SK-N-SH treated with all-trans-retinoic acid at 6 μM for 48 hours (cell line): ENCODE measurements at regions not wholly inside any gene's neighbourhood (a gene's known extent, or its start where the extent isn't known, plus 50 kb on each side); places are given as distances from the start of the nearest gene placed in this dataset.

Experiments used
- ATAC-seq: fragments of 200-7000 bp; cut with Tn5 transposase; 3 replicates; pipeline ENCODE4 v1.9.1; 2020; ENCODE audit warnings: mild to moderate bottlenecking, moderate library complexity
- ARNTL ChIP-seq: fragments of 450-650 bp; formaldehyde crosslinking; IDR thresholded peaks from 2 replicates; pipeline ENCODE4 v1.5.0; 2020; ENCODE audit warnings: low read depth, mild to moderate bottlenecking, moderate library complexity, borderline replicate concordance
- BACH2 ChIP-seq: fragments of 250-450 bp; sonication (Bioruptor Pico); IDR thresholded peaks from 2 replicates; pipeline ENCODE4 v1.9.0; 2021; ENCODE audit warnings: mild to moderate bottlenecking, borderline replicate concordance
- CREB5 ChIP-seq: fragments of 250-450 bp; sonication (Bioruptor Pico); IDR thresholded peaks from 2 replicates; pipeline ENCODE4 v1.5.1; 2020; ENCODE audit warnings: low read depth, mild to moderate bottlenecking, moderate library complexity
- CSDC2 ChIP-seq: fragments of 250-450 bp; sonication (Bioruptor Pico); IDR thresholded peaks from 2 replicates; pipeline ENCODE4 v1.5.0; 2020; ENCODE audit warnings: mild to moderate bottlenecking, moderate library complexity
- ESRRG ChIP-seq: fragments of 250-450 bp; sonication (Bioruptor Pico); IDR thresholded peaks from 2 replicates; pipeline ENCODE4 v1.6.1; 2021; ENCODE audit warnings: mild to moderate bottlenecking
- GLIS3 ChIP-seq: fragments of 250-450 bp; sonication (Bioruptor Pico); IDR thresholded peaks from 2 replicates; pipeline ENCODE4 v1.5.0; 2020; ENCODE audit warnings: mild to moderate bottlenecking, moderate library complexity
- ISL1 ChIP-seq: fragments of 250-450 bp; sonication (Bioruptor Pico); IDR thresholded peaks from 2 replicates; pipeline ENCODE4 v2.1.2; 2022; ENCODE audit warnings: mild to moderate bottlenecking, moderate library complexity
- OSR1 ChIP-seq: fragments of 250-450 bp; sonication (Bioruptor Pico); IDR thresholded peaks from 2 replicates; pipeline ENCODE4 v1.8.0; 2022; ENCODE audit warnings: moderate library complexity, mild to moderate bottlenecking, inconsistent platforms
- PATZ1 ChIP-seq: fragments of 250-450 bp; sonication (Bioruptor Pico); IDR thresholded peaks from 2 replicates; pipeline ENCODE4 v1.8.0; 2020; ENCODE audit warnings: mild to moderate bottlenecking, moderate library complexity, borderline replicate concordance
- POU6F1 ChIP-seq: fragments of 250-450 bp; sonication (Bioruptor Pico); IDR thresholded peaks from 2 replicates; pipeline ENCODE4 v1.8.0; 2021; ENCODE audit warnings: low read depth, mild to moderate bottlenecking, moderate library complexity, borderline replicate concordance
- PPARA ChIP-seq: fragments of 250-450 bp; sonication (Bioruptor Pico); IDR thresholded peaks from 2 replicates; pipeline ENCODE4 v1.5.0; 2020; ENCODE audit warnings: mild to moderate bottlenecking, borderline replicate concordance
- RARB ChIP-seq: fragments of 250-450 bp; sonication (Bioruptor Pico); IDR thresholded peaks from 2 replicates; pipeline ENCODE4 v1.8.0; 2021; ENCODE audit warnings: mild to moderate bottlenecking, moderate library complexity
- SNAI2 ChIP-seq: fragments of 250-450 bp; sonication (Bioruptor Pico); IDR thresholded peaks from 2 replicates; pipeline ENCODE4 v1.5.0; 2020; ENCODE audit warnings: mild to moderate bottlenecking, moderate library complexity
- TCF4 ChIP-seq: fragments of 250-450 bp; sonication (Bioruptor Pico); IDR thresholded peaks from 2 replicates; pipeline ENCODE4 v1.8.0; 2021; ENCODE audit warnings: mild to moderate bottlenecking, moderate library complexity, borderline replicate concordance
- TOX ChIP-seq: fragments of 250-450 bp; sonication (Bioruptor Pico); IDR thresholded peaks from 2 replicates; pipeline ENCODE4 v1.8.0; 2021; ENCODE audit warnings: mild to moderate bottlenecking, moderate library complexity, borderline replicate concordance
- TSHZ2 ChIP-seq: fragments of 250-450 bp; sonication (Bioruptor Pico); IDR thresholded peaks from 2 replicates; pipeline ENCODE4 v1.5.0; 2020; ENCODE audit warnings: mild to moderate bottlenecking, moderate library complexity
- ZFP30 ChIP-seq: fragments of 450-650 bp; formaldehyde crosslinking; IDR thresholded peaks from 2 replicates; pipeline ENCODE4 v1.5.0; 2022; ENCODE audit warnings: mild to moderate bottlenecking, moderate library complexity
- ZNF565 ChIP-seq: fragments of 450-650 bp; formaldehyde crosslinking; conservative IDR thresholded peaks from 2 replicates; pipeline ENCODE4 v1.5.0; 2020; ENCODE audit warnings: low read depth, mild to moderate bottlenecking, moderate library complexity
- ZNF70 ChIP-seq: fragments of 450-650 bp; formaldehyde crosslinking; IDR thresholded peaks from 2 replicates; pipeline ENCODE4 v1.5.0; 2020; ENCODE audit warnings: mild to moderate bottlenecking, moderate library complexity
- ZNF8 ChIP-seq: fragments of 450-650 bp; formaldehyde crosslinking; IDR thresholded peaks from 2 replicates; pipeline ENCODE4 v1.5.0; 2020; ENCODE audit warnings: mild to moderate bottlenecking, moderate library complexity

GRCh38 chr10:128457136-128457535 lies 330.9 kb upstream of the MKI67 start:
- no peak for ATAC-seq
- TF ChIP-seq ZFP30 (CRISPR knock-in tag) (no peak), PATZ1 (CRISPR knock-in tag) (no peak), TSHZ2 (no peak), ARNTL (CRISPR knock-in tag) (no peak)

DNA sequence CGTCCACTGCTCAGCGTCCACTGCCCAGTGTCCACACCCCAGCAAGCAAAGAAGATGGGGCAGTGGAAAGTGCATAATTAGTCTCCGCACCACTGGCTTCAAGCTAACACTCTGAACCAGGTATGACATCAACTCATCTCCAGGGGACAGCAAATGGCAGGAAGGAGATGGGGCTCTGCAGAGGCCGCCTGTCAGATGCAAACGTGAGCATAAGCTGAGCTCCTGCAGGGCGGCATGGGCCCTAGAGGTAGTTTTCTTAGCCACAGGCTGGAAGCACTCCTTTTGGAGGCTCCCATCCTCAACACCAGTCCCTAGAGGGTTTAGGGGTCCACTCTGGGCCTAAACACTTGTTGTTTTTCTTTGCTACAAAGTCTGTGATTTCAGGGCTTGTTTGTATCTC lies 335.8 kb upstream of the MKI67 start:
- no peak for ATAC-seq
- no peak for TF ChIP-seq ESRRG
- no peak for TF ChIP-seq BACH2
- no peak for TF ChIP-seq ARNTL (CRISPR knock-in tag)
- no peak for TF ChIP-seq TOX
- no peak for TF ChIP-seq SNAI2
- TF ChIP-seq TCF4 (CRISPR knock-in tag) = no peak
- TF ChIP-seq RARB = no peak
- TF ChIP-seq ZFP30 (CRISPR knock-in tag) = no peak
- TF ChIP-seq CSDC2 (CRISPR knock-in tag) = no peak
- no peak for TF ChIP-seq ISL1 (CRISPR knock-in tag)

DNA sequence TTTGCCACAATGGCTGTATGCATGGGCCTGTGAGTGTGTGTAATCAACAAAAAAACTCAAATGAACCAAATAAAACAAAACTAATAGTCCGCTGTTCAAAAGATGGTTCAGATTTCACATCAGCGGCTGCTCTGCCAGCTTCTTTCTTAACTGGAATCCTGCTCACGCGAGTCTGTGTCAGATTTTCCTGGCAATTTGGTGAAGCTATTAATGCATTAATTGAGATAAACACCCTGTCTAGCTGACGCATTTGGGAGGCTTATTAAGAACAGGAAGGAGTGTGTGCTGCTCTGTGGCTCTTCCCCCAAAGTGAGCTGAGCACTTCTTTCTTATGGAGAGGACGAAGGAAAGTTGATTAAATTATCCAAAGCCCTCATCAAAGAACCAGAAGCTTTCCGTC lies 336.6 kb upstream of the MKI67 start:
- ATAC-seq = no peak
- TF ChIP-seq PATZ1 (CRISPR knock-in tag) = no peak
- no peak for TF ChIP-seq ZNF565 (CRISPR knock-in tag)
- no peak for TF ChIP-seq ZFP30 (CRISPR knock-in tag)
- TF ChIP-seq ESRRG = no peak
- TF ChIP-seq SNAI2 = no peak
- no peak for TF ChIP-seq TCF4 (CRISPR knock-in tag)
- TF ChIP-seq OSR1 (CRISPR knock-in tag) = no peak
- no peak for TF ChIP-seq RARB

DNA sequence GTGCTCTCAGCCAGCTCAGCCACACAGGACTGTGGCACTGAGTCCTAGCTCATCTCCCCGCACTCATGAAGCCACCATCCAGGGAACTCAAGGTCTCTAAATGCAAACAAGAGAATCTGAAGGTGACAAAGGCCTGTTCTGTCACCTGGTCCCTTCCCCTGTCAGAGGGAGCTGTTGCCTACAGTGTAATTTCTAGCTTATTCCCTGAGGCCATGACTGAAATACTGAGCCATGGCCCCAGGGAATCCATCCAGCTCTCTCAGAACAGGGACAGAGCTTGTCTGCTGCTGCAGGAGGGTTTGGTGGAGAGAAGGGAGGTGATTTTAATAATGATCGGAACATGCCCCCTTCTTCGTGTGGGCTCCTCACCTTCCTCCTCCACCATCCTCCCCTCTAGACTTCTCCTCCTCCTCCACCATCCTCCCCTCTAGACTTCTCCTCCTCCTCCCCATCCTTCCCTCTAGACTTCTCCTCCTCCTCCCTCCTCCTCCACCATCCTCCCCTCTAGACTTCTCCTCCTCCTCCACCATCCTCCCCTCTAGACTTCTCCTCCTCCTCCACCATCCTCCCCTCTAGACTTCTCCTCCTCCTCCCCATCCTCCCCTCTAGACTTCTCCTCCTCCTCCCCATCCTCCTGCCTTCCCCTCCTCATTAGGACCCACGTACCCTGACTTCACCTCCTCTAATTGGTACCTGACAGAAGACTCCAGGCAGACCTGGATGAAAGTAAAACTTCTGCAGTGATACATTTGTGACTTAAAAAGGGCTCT lies 338.0 kb upstream of the MKI67 start:
- ATAC-seq = no peak
- no peak for TF ChIP-seq ZFP30 (CRISPR knock-in tag)
- TF ChIP-seq CREB5 = no peak
- no peak for TF ChIP-seq ZNF565 (CRISPR knock-in tag)
- no peak for TF ChIP-seq OSR1 (CRISPR knock-in tag)
- no peak for TF ChIP-seq PATZ1 (CRISPR knock-in tag)
- no peak for TF ChIP-seq PPARA (CRISPR knock-in tag)
- no peak for TF ChIP-seq TOX
- no peak for TF ChIP-seq ZNF70 (CRISPR knock-in tag)
- TF ChIP-seq ZNF8 (CRISPR knock-in tag) = no peak
- TF ChIP-seq ARNTL (CRISPR knock-in tag) = no peak
- TF ChIP-seq TCF4 (CRISPR knock-in tag) = no peak
- no peak for TF ChIP-seq GLIS3 (CRISPR knock-in tag)
- TF ChIP-seq TSHZ2 = no peak
- no peak for TF ChIP-seq POU6F1 (CRISPR knock-in tag)
- no peak for TF ChIP-seq ESRRG
